CD1c-positive myeloid dendritic cell (primary cell): ENCODE measurements at regions not wholly inside any gene's neighbourhood (a gene's known extent, or its start where the extent isn't known, plus 50 kb on each side); places are given as distances from the start of the nearest gene placed in this dataset.

Experiments
- DNase-seq: peaks from one replicate; pipeline ENCODE4 v3.0.0-alpha.2; 2016; ENCODE audit errors: extremely low spot score

GRCh38 chr18:29531746-29532145 lies 1354.8 kb upstream of the CDH2 start:
- no peak for DNase-seq

DNA sequence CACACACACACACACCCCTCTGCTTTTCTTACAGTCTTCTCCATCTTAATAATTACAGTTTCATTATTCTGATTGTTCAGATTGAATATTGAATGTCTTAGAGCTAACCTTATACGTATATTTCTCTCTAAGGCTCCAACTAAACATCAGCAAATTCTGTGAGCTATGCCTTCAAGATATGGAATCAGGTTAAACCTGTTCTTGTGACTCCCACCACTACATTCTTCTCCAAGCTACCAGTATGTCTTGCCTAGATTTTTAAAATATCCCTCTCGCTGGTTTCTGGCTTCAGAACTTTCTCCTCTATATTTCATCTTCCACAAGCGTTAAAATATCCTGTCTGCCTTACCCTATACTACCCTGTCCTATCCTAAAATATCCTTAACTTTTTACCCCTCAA lies 1346.4 kb upstream of the CDH2 start:
- DNase-seq, result no peak

DNA sequence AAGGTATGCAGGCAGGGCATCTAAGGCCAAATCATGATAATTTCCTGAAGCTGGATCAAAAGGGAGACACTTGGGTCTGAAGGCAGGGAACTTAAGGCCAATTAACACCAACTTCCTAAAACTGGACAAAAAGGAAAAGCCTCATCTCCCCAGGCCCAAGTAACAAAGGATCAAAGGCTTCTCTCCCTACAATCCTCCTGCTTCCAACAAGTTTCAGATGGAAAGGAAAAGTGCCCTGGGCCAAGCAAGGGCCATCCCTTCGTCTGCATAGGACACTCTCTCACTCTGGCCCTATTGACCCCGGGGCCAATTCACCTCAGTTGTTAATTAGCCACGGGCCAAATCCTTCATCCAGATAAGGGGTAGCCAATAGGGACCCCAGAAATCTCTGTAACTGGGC lies 1335.8 kb upstream of the CDH2 start:
- DNase-seq, result no peak

DNA sequence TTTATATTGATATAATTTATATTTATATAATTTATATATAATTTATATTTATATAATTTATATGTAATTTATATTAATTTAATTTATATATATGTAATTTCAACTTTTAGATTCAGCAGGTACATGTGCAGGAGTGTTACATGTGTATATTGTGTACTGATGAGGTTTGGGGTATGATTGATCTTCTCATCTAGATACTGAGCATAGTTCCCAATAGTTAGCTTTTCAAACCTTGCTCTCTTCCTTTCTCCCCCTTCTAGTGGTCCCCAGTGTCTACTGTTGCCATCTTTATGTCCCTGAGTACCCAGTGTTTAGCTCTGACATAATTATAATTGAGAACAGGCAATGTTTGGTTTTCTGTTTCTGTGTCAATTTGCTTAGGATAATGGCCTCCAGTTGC lies 1335.3 kb upstream of the CDH2 start:
- DNase-seq, result no peak

DNA sequence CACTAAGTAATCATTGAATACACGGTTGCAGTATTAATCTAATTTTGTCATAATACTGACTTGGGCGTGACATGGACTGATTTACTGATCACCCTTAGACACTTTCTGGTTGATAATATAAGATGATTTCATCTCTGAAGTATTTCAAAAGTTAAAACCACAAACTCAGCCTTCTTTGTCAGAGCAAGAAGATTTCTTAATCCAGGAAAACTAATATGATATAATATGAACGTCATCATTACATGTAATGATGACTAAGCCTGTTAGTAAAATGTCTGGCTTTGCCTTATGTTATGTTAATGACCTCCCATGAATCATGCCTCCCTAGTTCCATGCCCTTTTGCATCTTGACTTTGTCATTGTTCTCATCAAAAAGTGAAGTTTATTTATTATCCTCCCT lies 1325.0 kb upstream of the CDH2 start:
- no peak for DNase-seq

- DNase-seq, result no peak
These were observed 1319.3 kb upstream of the CDH2 start for GRCh38 chr18:29496152-29496680.

DNA sequence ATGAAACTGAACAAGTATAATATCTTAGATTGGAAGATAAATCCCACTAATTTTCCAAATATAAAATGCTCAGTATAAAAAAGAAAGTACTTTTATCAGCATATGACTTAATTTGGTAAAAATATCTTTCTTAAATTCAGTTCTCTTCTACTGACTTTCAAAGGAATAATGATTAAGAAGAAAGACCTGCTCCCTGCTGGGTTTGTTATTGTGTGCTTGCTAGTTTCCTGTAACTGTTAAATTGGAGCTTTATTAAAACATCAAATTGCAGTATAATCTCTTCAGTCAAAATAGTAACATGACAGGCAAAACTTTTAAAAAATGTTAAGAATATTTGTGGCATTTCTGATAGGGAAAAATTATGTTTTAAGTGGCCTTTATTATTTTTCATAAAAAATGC lies 1317.4 kb upstream of the CDH2 start:
- no peak for DNase-seq

DNA sequence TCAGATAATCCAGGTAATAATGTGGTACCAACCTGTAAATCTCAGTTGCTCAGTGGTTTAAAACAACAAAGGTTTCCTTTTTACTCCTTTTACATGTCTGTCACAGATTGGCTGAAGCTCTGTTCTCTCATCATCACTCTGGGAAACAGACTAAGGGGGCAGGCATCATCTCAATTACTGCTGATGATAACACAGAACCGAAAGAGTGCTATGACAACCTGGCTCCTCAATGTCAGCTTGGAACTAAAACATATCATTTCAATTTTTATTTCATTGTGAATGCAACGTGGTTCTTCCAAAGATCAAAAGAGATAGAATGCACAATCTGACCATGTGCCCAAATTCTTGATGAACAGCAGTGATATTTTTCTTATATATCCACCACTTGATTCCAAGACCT lies 1315.0 kb upstream of the CDH2 start:
- no peak for DNase-seq

DNA sequence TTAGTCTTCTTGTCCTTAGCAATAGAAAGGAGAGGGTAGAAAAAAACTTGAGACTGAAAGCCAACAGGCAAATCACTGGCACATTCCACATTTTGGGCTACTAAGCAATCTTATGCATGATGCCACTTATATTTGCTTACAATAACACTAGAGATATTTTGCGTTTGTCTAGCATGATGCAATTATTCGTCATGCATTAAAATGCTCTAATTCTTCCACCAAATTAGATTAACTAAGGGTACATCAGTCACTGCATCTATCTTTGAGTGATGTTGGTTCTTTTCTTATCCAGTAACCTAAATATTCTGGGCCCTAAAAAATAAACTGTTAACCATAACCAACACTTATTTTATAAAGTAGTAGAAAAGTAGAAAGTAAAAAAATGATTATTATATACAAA lies 1311.7 kb upstream of the CDH2 start:
- DNase-seq, result no peak

DNA sequence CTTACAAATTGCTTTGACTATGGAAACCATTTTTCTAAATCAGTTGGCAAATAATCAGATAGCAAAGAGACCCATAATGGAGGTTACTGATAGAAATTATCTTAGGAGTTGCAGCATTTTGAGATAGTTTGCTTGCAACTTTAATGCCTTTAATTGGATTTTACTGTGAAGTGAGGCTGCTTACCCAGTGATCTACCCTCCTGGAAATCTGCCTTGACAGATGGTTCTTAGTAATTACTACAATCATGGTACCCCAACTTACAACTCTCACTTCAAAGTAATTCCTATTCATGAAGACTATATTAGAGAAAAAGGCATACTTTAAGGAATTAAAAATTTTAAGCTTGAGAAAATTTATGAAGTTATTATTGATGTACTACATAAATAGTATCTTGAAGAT lies 1288.6 kb upstream of the CDH2 start:
- no peak for DNase-seq

DNA sequence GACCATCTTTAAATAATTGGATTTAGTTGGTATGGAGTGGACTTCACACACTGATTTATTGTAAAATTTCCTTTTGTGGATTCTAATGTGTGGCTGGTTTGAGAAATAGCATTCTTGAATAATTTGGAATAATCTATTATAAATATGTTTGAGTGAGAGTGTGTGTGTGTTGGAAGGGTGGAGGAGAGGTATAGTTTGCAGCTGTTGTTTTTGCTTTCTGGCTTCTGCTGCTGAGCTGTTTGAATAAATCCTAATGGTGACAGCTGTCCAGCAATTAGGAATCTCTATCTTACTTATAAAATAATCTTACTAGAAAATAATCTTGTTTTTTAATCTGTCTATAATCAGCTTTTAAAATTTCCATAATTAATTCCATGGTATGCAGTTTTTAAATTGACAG lies 1283.0 kb upstream of the CDH2 start:
- no peak for DNase-seq

DNA sequence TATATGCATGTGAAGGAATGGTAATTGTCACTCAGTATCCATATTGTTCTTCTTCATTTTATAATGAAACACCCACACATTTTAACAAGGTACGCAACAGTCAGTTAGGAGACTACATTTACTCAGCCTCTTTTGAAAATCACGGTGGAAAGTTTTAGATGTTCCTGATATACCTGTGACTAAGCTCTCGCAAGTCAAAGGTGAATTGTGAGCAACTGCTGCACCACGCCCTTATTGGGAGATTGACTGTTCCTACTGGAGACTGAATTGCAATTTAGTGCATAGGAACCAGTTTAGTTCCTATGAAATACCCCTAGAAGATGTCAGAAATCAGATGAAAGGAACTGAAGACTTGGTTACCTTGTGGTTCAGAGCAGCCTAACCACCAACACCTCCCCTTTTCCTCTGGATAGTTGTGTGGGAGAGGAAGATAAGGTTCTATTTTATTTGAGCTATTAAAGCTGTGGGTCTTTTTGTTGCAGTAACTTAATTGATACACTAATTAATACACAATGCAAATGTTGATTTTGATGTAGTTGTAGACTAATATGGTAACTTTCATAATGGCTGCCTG lies 1280.5 kb upstream of the CDH2 start:
- no peak for DNase-seq

GRCh38 chr18:29449424-29449823 lies 1272.5 kb upstream of the CDH2 start:
- no peak for DNase-seq

DNA sequence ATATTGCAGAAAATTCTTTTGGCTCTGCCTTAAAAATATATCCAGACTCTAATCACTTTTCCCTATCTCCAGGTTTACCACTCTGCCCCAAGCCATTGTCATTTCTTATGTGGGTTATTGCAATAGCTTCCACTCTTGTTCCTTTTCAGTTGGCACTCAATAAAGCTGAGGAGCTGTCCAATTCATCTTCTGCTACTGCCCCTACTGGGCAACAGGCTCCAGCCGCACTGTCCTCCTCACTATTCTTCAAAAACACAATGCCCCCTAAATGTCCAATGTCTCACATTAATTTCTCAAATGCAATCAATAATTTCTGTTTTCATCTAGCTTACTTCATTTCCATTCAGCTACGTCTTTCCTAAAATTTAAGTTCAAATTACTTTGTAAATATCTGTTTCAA lies 1262.5 kb upstream of the CDH2 start:
- DNase-seq, result no peak

DNA sequence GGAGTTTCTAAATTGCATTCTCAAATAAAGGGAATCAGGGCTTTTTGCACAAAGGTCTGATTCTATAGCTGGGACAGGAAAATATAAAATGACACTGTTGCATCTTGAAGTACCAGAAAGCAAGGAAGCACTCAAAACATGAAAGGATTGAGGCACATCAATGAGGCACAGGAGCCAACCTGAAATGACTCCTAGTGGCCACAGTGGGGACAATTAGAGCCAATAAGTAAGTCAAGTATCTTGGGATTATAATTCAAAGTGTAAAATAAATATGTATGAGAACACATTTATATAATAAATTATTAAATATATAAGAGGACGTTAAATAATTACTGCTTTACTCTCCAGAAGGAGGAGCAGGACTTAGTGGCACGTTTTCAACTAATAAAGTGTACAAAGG lies 1259.5 kb upstream of the CDH2 start:
- no peak for DNase-seq

DNA sequence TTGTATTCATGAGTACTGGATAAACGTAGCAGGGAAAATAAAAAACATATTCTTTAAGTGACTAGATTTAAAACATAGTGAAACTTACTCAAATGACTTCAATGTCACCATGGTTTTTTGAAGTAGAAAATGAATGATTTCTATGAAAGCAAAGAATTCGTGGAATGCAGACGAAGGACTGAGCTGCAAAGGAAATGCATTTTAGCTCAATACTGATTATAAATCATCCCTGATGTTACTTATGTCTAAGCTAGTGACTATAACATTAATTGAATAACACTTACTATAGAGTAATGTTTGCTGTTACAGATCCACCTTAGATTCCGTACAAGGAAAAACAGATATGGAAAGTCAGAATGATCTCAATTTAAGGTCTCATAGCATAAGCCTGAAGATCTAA lies 1257.7 kb upstream of the CDH2 start:
- DNase-seq, result no peak

GRCh38 chr18:29430416-29430815 lies 1253.5 kb upstream of the CDH2 start:
- no peak for DNase-seq

DNA sequence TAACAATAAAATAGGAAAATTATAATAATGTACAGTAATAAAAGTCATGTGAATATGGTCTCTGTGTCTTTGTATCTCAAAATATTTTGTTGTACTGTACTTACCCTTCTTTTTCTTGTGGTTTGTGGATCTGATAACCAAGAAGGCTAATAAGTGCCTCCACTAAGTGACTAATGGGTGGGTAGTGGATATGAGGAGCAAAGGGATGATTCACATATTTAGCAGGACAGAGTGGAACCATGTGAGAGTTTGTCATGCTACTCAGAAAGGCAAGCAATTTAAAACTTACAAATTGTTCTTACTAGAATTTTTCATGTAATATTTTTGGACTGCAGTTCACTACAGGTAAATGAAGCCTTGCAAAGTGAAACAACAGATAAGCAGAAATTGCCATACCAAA lies 1241.2 kb upstream of the CDH2 start:
- no peak for DNase-seq

DNA sequence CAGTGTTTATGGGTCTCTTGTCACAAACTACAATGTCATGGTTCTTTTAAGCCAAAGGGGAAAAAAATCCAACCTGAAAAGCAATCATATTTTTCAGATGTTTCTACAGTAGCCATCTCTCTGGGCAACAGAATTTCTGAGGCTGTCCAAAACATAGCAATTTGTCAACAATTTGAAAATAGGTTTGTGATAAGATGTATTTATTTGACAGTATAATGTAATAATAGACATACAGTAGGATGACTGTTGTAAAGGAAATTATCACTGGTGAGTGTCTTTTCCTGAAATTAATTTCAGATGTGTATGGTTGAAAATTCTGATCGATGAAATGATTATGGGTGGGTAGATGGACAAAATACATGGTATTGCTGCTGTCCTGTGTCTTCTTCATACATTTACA lies 1230.1 kb upstream of the CDH2 start:
- DNase-seq, result no peak

DNA sequence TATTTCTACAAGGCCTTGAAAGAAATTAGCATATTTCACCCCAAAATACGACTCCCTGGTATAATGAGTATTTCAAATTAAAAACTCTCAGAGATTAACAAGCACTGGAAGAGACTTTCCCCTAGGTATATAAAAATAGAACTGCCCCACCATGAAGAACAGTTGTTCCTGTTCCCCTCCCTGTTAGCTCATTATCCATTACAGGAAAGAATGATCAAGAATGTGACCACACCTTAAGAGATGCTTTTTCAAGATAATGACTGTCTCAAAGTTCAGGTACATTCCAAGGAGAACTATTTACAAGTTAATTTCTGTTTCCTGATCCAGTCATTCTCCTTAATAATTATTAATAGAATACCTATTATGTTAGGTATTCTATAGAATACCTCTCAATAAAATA lies 1220.6 kb upstream of the CDH2 start:
- no peak for DNase-seq

GRCh38 chr18:29383311-29384273 lies 1206.7 kb upstream of the CDH2 start:
- DNase-seq, result no peak

GRCh38 chr18:29378651-29379136 lies 1201.8 kb upstream of the CDH2 start:
- DNase-seq, result no peak

- no peak for DNase-seq
These were observed 1200.4 kb upstream of the CDH2 start for GRCh38 chr18:29377346-29377745.
